MV-4-11 (cell line): ENCODE measurements at regions not wholly inside any gene's neighbourhood (a gene's known extent, or its start where the extent isn't known, plus 50 kb on each side); places are given as distances from the start of the nearest gene placed in this dataset.
"Not testable (repeated sequence)": the region's sequence is repeated elsewhere in the genome, so short reads cannot be mapped to it uniquely, and the experiment has no call there.

ENCODE experiments used
- DNase-seq: peaks from one replicate; lab custom pipeline; 2025; lab: John Stamatoyannopoulos, UW

GRCh38 chr3:117842086-117842485 is 1132.5 kb downstream of the TUSC7 start:
- no peak for DNase-seq

GRCh38 chr3:117843356-117843755 is 1133.8 kb downstream of the TUSC7 start:
- no peak for DNase-seq

- DNase-seq = no peak
These were observed 1135.1 kb downstream of the TUSC7 start for GRCh38 chr3:117844676-117845075.

GRCh38 chr3:117846238-117846637 is 1136.7 kb downstream of the TUSC7 start:
- no peak for DNase-seq

- no peak for DNase-seq
These were observed 1139.0 kb downstream of the TUSC7 start for GRCh38 chr3:117848606-117849005.

- no peak for DNase-seq
These were observed 1144.5 kb downstream of the TUSC7 start for GRCh38 chr3:117853923-117854668.

- DNase-seq = no peak
These were observed 1146.8 kb downstream of the TUSC7 start for GRCh38 chr3:117856354-117856753.

GRCh38 chr3:117863146-117863545 is 1153.6 kb downstream of the TUSC7 start:
- no peak for DNase-seq

- no peak for DNase-seq
These were observed 1155.8 kb downstream of the TUSC7 start for GRCh38 chr3:117865338-117865737.

- DNase-seq = no peak
These were observed 1159.2 kb downstream of the TUSC7 start for GRCh38 chr3:117868766-117869165.

GRCh38 chr3:117871934-117872333 is 1162.4 kb downstream of the TUSC7 start:
- no peak for DNase-seq

GRCh38 chr3:117872594-117873248 is 1161.9 kb downstream of the IGSF11 start:
- DNase-seq = not testable (repeated sequence)

GRCh38 chr3:117873249-117873600 is 1161.4 kb downstream of the IGSF11 start:
- no peak for DNase-seq

- DNase-seq = no peak
These were observed 1160.5 kb downstream of the IGSF11 start for GRCh38 chr3:117874028-117874690.

- DNase-seq = no peak
These were observed 1159.5 kb downstream of the IGSF11 start for GRCh38 chr3:117874904-117875874.

GRCh38 chr3:117875887-117876286 is 1158.8 kb downstream of the IGSF11 start:
- no peak for DNase-seq

- DNase-seq = no peak
These were observed 1154.0 kb downstream of the IGSF11 start for GRCh38 chr3:117880638-117881037.

GRCh38 chr3:117881210-117881609 is 1153.4 kb downstream of the IGSF11 start:
- no peak for DNase-seq

- peak; percentile 89 for DNase-seq
These were observed 1149.6 kb downstream of the IGSF11 start for GRCh38 chr3:117885011-117885441.

- no peak for DNase-seq
These were observed 1148.5 kb downstream of the IGSF11 start for GRCh38 chr3:117886147-117886546.

GRCh38 chr3:117887031-117887430 is 1147.6 kb downstream of the IGSF11 start:
- no peak for DNase-seq

- peak; percentile 8 for DNase-seq
These were observed 1146.7 kb downstream of the IGSF11 start for GRCh38 chr3:117887901-117888300.
